Mammary epithelial cell (primary cell): ENCODE measurements at regions not wholly inside any gene's neighbourhood (a gene's known extent, or its start where the extent isn't known, plus 50 kb on each side); places are given as distances from the start of the nearest gene placed in this dataset.

Experiments used
- EZH2 ChIP-seq: IDR thresholded peaks from 2 replicates; pipeline ENCODE4 v1.6.1; 2012; ENCODE audit warnings: low read length, inconsistent platforms, borderline replicate concordance
- TF ChIP-seq, protein P1 (sequence below), 2 donors: IDR thresholded peaks in 1 of 2; conservative IDR thresholded peaks in 1 of 2; 2 replicates each; pipeline ENCODE4 v1.5.1; 2011 to 2012; ENCODE audit warnings: inconsistent platforms in 2 of 2, low read length in 2 of 2, mild to moderate bottlenecking in 2 of 2, control low read depth in 1 of 2, low read depth in 1 of 2; ENCODE audit not compliant: insufficient read depth in 1 of 2; ENCODE audit errors: extremely low read depth in 1 of 2

GRCh38 chr14:28220391-28220790 is 546.2 kb upstream of the FOXG1 start:
- TF ChIP-seq, protein P1, sequence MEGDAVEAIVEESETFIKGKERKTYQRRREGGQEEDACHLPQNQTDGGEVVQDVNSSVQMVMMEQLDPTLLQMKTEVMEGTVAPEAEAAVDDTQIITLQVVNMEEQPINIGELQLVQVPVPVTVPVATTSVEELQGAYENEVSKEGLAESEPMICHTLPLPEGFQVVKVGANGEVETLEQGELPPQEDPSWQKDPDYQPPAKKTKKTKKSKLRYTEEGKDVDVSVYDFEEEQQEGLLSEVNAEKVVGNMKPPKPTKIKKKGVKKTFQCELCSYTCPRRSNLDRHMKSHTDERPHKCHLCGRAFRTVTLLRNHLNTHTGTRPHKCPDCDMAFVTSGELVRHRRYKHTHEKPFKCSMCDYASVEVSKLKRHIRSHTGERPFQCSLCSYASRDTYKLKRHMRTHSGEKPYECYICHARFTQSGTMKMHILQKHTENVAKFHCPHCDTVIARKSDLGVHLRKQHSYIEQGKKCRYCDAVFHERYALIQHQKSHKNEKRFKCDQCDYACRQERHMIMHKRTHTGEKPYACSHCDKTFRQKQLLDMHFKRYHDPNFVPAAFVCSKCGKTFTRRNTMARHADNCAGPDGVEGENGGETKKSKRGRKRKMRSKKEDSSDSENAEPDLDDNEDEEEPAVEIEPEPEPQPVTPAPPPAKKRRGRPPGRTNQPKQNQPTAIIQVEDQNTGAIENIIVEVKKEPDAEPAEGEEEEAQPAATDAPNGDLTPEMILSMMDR (conservative IDR thresholded peaks at IDR 0.05 in 1 of 2, IDR thresholded peaks at IDR 0.05 in 1 of 2; ENCODE audit: extremely low read depth in 1 of 2, insufficient read depth in 1 of 2, low read depth in 1 of 2, low read length in 2 of 2) = no peak
- TF ChIP-seq EZH2 = no peak
